ENCODE measurements at regions not wholly inside any gene's neighbourhood (a gene's known extent, or its start where the extent isn't known, plus 50 kb on each side); places are given as distances from the start of the nearest gene placed in this dataset.

DNA sequence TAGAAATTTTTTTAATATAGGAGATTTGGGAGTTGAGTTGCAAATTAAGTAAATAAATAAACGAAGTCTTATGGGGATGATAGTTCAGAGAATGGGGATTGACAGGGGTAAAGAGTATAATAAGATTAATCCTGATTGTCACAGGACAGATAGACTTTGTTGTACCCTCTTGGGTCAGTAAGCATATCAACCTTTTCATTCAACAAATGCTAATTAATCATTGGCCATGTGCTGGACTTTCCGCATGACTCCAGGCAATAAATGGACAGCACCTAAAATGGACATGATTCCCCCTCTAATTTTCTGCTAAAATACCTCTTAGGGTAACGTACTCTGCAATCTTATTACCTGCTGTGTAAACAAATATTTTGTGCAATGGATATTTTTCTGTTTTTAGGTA is 1331.1 kb upstream of the ADGRL3 start:
- TF ChIP-seq CTCF (IDR thresholded peaks at IDR 0.05): no peak
- TF ChIP-seq POLR2A (IDR thresholded peaks at IDR 0.05): no peak
